A204.1 (cell line): ENCODE measurements at regions not wholly inside any gene's neighbourhood (a gene's known extent, or its start where the extent isn't known, plus 50 kb on each side); places are given as distances from the start of the nearest gene placed in this dataset.
"Not testable (repeated sequence)": the region's sequence is repeated elsewhere in the genome, so short reads cannot be mapped to it uniquely, and the experiment has no call there.

Source experiments
- FAIRE-seq: peaks from 2 replicates; lab custom pipeline; 2012; peaks lifted over from hg19 to GRCh38; lab: Jason Lieb, UNC

DNA sequence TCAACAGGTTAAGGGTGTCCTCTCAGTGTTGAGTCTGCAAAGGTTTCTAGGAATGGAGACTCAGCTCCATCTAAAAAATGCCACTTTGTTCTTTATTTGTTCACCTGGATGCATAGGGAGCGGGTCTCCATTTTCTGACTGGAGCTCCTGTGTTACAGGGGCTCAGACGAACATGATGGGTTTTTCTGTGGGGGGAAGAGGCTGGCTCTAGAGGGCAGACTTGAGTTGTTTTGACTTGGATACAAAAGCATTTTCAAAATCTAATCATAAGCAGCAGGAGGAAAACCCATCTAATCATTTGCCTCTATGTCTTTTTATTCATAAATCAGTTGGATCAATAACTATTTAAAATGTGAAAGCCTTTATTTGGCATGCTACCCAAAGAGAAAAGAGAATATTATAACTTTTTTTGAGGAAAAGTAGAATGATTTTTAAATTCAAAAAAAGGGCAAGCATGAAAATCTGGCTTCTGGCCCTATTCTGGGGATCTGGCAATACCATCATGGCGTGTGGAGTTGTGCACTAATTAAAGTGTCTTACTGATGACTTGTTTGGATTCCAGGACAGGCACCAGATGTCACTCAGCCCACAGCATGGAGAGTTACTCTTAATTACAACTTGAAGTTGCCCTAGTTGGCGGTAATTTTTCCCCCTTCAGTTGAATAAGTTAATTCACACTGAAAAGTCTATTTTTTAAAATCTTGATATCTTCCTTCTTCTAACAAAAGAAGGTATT, 594.9 kb downstream of the REEP3 start:
- FAIRE-seq: no peak

DNA sequence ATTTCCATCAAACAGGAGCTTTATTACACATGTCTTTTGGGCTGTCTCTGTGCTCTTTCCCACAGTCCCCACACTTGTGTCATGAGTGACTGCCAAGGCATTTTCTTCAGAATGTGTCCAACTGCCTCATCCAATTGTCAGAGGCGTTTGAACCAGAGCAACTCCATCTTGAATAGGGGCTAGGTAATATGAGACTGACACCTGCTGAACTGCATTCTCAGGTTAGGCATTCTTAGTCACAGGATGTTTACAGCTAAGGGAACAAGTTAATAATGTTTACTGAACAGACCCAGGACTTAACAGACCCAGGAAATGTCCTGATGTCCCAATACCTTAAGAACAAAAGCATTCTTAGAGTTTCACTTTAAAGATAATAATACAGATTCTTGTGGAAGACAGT, 595.5 kb downstream of the REEP3 start:
- FAIRE-seq: no peak

DNA sequence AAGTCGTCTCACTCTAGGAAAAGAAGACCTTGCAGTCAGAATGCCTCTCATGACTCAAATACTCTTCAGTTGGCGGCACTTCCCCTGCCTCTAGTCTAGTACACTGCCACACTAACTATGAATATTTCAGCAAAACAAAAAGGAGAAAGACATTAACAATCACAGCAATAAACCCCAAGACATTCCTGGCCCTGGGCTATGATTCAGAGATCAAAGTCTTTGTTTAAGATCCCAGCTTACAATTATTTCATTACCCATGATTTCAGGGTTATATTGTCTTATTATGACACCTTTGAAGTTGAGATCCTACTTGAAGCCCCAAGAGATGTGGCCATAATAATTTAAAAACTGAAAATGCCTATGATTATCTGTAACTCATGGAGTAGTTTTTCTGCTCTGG, 597.5 kb downstream of the REEP3 start:
- FAIRE-seq: no peak

DNA sequence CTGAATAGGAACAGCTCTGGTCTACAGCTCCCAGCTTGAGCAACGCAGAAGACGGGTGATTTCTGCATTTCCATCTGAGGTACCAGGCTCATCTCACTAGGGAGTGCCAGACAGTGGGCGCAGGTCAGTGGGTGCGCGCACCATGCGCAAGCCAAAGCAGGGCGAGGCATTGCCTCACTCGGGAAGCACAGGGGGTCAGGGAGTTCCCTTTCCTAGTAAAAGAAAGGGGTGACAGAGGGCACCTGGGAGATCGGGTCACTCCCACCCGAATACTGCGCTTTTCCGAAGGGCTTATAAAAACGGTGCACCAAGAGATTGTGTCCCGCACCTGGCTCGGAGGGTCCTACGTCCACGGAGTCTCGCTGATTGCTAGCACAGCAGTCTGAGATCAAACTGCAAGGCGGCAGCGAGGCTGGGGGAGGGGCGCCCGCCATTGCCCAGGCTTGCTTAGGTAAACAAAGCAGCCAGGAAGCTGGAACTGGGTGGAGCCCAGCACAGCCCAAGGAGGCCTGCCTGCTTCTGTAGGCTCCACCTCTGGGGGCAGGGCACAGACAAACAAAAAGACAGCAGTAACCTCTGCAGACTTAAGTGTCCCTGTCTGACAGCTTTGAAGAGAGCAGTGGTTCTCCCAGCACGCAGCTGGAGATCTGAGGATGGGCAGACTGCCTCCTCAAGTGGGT, 599.2 kb downstream of the REEP3 start:
- not testable (repeated sequence) for FAIRE-seq

DNA sequence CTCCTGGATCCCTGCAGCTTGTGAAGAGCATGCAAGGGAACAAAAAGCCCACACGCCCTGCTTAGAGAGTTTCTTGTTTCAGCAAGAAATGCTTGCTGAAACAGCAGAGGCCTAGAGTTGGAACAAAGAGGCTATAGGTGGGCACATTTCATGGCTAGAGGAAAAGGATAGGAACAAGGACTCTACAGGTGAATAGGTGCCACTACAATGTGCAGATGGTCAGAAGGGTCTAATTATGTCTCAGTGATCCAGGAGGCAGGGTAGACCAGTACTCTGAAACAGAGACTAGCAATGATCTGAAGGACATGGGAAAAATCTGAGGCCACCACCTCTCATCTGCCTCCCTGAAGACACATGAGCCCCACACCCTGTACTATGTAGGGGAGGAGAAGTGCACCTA, 609.0 kb downstream of the REEP3 start:
- no peak for FAIRE-seq

DNA sequence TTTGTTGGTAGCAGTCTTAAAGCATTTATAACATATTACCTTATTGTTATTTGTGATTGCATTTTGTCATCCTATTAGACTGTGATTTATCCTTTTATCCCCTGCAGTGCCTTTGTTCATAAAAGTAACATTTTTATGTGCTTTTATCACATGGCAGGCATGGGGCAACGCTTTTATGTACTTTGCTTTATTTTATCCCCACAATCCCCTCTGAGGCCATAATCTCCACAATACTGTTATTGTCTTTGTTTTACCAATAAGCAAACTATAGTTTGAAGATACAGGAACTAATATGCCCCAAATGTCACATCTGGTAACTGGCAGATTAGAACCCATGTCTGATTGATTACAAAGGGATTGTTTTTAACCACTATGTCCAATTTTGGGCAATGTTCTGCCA, 613.5 kb downstream of the REEP3 start:
- no peak for FAIRE-seq

DNA sequence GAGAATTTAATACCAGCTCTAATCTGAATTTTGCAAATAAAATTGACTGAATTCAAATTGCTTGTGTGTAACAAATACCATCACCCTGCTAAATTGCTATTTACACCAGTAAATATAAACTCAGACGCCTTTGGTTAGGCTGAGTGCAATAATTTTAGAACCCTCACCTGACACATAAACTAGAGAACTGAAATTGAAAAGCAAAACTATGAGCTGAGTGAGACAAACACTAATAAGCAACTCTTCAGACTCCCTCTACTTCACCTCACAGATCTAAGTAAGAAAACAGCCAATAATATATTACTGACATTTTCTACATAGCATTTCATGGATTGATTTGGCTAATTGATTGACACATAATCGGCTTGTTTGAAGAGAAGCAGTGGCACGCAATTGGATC, 621.2 kb downstream of the REEP3 start:
- no peak for FAIRE-seq

DNA sequence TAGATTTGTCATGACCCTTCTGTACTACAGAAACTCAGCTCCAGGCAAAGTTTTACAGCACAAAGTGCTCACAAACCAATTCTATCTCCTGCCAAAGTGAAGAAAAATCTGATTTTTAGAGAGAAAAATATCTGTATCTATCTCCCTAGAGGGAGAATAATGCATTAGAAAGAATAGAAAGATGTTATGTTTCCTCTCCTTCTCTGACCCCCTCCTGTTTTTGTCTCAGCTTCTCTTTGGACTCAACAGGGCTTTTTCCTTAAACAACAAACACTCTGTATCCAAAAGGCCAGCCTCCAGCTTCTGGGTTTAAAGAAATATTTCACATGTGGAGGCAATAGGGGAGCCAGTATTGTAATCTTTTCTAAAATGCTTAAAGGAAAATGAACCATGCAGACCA, 627.4 kb downstream of the REEP3 start:
- FAIRE-seq: no peak

DNA sequence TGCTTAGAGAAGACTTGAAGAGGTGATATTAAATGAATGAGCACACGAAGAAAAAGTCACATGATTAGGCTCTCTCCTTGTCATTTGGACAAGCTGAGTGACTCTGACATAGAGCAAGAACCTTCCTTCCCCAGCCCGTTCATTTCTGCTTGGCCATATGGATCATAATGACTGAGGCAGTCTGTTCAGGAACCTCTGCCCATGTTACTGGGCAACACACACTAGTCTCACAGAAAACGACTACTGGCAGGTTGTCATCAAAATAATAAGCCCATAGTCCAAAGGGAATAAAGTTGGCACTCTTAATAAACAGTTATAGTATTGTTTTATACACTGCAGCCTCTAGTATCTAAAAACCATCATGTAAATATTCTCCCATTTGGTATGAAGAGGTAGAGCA, 635.0 kb downstream of the REEP3 start:
- no peak for FAIRE-seq

DNA sequence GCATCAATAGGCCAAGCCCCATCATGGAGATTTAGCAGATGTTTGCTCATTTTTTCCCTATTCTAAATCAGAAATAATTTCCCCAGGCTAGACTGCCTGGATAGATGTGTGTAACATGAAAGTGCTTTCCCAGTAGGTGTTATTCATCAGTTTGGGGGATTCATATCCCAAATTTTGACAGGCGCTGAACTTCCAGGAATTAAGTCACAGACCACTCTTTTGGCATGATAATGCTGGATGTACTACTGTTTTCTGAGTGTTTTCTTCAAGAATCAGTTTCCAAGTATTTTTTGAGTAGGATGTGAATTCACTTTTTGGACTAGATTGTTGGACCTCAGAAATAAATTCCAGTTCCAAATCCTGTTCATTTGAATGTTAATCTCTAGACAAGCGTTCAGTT, 637.4 kb downstream of the REEP3 start:
- no peak for FAIRE-seq

DNA sequence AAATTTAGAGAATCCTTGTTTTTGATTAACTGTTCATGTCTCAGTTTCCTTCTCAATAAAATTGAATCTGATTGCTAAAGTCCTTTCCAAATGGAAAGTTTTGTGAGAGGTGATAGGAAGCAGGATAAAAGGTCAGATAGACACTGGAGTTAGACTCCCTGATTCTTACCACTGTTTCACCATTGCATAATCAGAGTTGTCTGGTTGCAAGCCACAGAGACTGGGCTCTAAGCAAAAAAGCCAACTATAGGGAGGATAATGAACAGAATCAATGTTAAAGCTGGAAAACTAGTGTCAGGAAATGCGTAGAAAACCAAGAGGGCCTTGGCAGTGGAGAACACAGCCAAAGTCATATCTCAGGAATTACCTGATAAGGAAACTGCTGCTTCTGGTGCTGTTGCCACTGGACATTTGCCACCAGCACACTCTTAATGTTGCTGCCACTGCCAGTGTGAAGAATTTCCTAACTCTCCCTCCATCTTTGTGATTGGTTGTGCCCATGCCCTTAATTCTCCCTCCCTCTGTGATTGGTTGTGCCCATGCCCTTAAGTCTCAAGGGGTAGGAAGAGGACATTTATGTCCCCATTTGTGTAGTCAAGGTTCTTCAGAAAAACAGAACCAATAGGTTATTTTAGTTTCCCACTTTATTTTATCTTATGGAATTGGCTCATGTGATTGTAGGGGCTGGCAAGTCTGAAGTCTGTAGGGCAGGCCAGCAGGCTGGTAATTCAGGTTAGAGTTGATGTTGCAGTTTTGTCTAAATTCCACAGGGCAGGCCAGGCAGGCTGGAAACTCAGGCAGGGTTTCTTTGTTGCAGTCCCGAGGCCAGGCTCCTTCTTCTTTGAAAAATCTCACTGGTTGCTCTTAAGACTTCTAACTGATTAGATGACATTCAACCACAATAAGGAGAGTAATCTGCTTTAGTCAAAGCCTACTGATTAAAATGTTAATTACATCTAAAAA, 639.0 kb downstream of the REEP3 start:
- no peak for FAIRE-seq

DNA sequence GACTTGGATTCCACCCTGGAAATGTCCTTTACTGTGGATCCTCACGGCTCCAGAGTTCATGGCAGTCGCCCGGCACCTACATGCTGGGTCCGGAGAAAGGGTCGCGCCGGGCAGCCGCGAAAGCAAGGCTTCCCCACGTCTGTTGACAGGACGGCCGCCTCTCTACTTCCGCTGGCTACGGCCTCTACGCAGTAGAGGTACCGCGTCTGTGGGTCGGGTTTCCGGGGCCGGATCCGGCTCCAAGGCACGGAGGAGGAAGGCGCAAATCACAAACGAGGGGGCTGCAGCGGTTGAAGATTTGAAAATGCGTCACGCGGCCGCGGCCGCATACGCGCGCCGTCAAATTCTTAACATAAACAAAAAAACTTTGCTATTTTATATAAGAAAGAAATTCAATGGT, 649.6 kb downstream of the REEP3 start:
- FAIRE-seq: no peak

DNA sequence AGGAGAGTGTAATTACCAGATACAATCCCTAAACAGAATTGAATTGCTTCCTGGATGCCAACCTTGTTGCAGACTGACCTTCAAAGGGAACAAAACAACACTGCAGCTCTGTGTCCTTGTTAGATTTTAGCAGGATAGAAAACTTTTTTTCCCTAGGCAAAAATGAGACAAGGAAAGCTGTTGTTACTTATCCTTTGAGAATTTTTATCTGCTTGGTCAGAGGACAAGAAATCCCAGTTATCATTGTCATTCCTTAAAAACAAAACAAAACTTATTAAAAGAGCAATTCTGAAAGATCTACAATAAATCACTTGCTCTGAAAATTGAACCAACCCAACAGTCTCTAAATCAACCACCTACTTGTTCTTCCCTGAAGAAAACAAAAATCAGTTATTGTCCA, 652.6 kb downstream of the REEP3 start:
- FAIRE-seq: no peak

DNA sequence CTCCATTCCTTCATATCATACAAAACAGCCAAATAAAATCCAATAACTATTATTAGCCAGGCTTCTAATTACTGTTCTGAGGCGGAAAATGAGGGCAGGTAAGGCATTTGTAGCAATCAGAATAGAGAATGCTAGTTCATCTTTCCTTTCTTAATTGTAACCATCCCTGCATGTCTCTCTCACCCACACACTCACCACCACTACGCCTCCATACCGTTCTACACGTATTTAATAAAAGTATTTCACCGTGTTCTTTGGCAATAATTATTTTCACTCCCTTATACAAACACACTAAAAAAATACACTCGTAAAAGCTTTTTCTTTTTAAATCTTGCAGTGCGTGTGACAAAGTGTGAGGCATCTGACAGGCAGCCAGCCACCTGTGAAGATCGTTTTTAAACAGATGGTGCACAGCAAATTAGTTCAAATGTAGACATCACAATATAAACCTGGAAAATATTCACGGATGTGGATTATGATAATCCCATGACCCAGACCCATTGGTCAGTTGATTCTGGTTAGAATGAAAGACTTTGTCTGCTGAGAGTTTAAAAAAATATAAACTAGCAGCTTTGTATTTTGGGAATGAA, 653.6 kb downstream of the REEP3 start:
- no peak for FAIRE-seq

DNA sequence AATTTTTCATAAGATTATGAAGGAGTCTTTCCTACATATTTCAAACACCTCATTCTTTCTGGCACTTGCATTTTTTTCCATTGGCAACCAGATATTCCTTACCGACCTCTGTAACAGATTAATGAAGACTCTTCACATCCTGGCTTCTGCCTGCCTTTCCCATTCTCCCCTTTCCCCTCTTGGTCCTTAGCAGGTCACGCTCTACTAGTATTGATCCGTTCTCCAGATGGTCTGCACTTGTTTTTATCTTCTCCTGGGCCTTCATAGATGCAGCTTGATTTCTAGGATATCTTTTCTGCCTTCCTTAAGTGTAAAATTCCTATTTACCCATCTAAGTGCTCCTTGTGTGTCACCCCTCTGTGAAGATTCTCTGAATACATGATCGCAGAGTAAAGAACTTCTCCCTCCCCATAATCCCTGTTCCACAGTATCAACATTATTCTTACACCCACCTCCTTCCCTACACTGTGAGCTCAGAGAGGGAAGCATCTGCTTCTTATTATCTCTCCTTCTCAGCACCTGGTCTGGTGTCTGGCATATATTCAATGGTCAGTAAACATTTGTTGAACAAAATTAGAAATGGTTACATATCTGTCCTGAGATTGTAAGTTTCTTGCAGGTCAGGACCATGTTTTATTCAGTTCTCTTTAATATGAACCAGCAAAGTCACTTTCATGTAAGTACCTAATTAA, 654.2 kb downstream of the REEP3 start:
- FAIRE-seq: no peak

DNA sequence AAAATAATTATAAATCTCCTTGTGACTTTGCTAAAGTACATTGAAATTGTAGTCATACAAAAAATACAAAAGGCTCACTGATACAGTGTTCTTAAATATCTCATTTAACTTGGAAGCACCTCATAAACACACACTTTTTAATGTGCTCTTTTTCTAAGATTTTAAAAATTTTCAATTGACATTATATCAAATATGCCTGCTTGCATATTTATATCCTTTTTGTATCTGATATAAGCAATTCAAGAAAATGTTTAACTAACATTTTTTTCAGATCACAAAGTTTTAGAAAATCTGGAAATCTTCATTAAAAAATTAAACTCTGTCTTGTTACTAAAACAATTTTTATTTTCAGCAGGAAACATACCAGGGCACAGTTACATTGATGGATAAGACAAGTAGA, 661.5 kb downstream of the REEP3 start:
- peak; percentile 21 for FAIRE-seq

DNA sequence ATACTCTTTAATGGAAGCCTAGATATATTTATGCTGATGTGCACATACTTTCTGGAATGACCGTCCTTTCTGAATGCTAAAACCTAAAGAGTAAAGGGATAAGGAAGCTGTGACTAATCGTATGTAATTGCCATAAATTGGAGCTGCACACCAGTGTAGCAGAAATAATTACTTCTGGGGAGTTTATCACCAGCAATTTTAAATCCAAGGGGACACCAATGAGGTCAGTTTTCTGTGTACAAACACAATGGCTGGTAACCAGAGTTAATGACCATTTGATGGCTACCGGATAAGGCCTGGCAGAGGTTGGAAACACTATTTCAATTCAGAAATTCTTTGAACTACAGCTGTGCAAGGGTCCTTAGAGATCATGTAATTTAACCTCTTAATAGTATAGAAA, 670.1 kb downstream of the REEP3 start:
- FAIRE-seq: no peak

DNA sequence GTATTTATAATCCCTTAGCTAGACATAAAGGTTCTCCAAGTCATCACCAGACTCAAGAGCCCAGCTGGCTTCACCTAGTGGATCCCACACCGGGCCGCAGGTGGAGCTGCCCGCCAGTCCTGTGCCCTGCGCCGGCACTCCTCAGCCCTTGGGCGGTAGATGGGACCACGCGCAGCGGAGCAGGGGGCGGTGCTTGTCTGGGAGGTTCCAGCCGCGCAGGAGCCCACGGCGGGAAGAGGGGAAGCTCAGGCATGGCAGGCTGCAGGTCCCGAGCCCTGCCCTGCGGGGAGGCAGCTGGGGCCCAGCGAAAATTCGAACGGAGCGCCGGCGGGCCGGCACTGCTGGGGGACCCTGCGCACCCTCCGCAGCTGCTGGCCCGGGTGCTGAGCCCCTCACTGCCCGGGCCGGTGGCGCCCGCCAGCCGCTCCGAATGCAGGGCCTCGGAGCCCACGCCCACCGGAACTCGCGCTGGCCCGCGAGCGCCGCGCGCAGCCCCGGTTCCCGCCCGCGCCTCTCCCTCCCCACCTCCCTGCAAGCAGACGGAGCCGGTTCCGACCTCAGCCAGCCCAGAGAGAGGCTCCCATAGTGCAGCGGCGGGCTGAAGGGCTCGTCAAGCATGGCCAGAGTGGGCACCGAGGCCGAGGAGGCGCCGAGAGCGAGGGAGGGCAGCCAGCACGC, 675.6 kb downstream of the REEP3 start:
- no peak for FAIRE-seq

DNA sequence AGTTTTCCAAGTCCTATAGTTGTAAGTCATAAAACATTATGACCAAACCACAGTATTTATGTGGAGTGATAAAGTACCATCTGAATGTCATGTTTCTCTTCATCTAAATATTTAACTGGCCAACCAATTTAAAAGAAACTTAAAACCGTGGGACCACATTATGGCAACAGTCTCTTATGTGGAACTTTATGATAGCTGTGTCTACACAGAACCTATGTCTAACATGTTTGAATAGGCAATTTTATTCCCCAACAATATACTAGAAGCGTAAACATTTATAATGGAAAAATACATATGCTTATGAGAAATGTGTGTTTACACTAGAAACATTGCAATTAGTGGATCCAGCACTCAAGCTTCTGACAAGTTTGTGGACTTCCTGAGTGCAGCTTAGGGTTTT, 680.7 kb downstream of the REEP3 start:
- no peak for FAIRE-seq

DNA sequence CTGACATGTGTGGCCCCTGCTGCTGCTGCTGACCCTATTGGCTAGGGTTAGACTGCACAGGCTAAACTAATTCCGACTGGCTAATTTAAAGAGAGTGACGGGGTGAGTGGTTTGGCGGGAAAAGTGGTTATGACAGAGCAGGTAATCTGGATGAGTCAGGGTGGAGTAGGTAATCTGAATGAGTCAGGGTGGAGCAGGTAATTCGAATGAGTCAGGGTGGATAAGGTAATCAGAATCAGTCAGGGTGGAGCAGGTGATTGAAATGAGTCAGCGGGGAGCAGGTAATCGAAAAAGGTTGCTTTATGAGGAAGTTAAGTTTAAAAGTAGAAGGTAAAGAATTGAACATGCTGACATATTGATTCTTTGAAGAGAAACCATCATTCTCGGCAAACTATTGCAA, 683.3 kb downstream of the REEP3 start:
- FAIRE-seq: not testable (repeated sequence)

DNA sequence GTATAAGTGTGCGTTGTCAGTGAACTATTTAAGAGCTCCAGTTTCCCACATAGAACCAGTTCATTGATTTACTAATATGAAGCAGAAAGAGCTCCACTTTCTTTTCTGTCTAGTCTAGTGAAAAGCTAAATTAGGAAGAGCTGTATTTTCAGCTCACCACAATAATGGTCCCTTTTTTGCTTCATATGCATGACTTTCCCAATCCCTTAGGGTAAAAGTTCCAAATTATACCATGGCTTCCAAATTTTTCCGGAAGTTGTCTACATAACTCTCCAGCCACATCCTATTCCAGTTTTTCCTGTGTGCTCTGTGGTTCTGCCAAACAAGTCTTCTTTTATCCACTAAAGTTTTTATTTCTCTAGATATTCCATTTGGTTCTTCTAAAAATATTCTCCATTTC, 685.2 kb downstream of the REEP3 start:
- FAIRE-seq: no peak
